Left lung (tissue), 4 donors: ENCODE measurements at regions not wholly inside any gene's neighbourhood (a gene's known extent, or its start where the extent isn't known, plus 50 kb on each side); places are given as distances from the start of the nearest gene placed in this dataset.

Experiments
- ATAC-seq: fragments of 200-7000 bp; cut with Tn5 transposase; one replicate; pipeline ENCODE4 v1.9.1; 2020; ENCODE audit warnings: moderate library complexity
- DNase-seq, 4 donors: peaks; one replicate each; pipeline ENCODE4 v3.0.0-alpha.2; 2013 to 2020
- H3K27ac ChIP-seq, 2 donors: fragments of 200-600 bp; sonication (generic) in 1 of 2; one replicate each; pipeline versions ENCODE4 v1.5.0 to v1.8.0; 2020 to 2021
- H3K27me3 ChIP-seq, 2 donors: fragments of 200-600 bp; sonication (generic) in 1 of 2; one replicate each; pipeline versions ENCODE4 v1.5.0 to v1.8.0; 2020 to 2021
- H3K36me3 ChIP-seq, 2 donors: fragments of 200-600 bp; sonication (generic) in 1 of 2; one replicate each; pipeline versions ENCODE4 v1.5.0 to v1.8.0; 2020 to 2021
- H3K4me1 ChIP-seq, 2 donors: fragments of 200-600 bp; one replicate each; pipeline ENCODE4 v1.8.0; 2021
- H3K4me3 ChIP-seq, 2 donors: fragments of 200-600 bp; sonication (generic) in 1 of 2; one replicate each; pipeline versions ENCODE4 v1.5.0 to v1.8.0; 2020 to 2021; ENCODE audit warnings: mild to moderate bottlenecking in 1 of 2
- H3K9me3 ChIP-seq, 2 donors: fragments of 200-600 bp; sonication (generic) in 1 of 2; one replicate each; pipeline versions ENCODE4 v1.5.0 to v1.8.0; 2020 to 2021
- intact Hi-C, 2 donors: fragments of 100-400 bp; cut with DNase I; formaldehyde crosslinking; loops; one replicate each; pipeline versions ENCODE4 v1.11.2 to v1.14.2; 2022
- TF ChIP-seq, protein P1 (sequence below), 2 donors: fragments of 200-600 bp; sonication (generic) in 1 of 2; IDR thresholded peaks; one replicate each; pipeline versions ENCODE4 v1.5.0 to v1.8.0; 2021; ENCODE audit warnings: antibody characterized with exemption in 2 of 2
- donor health status: DM: no; HTN: yes; CAD: no.
- donor health status: DM: no; HTN: no; CAD: no.

DNA sequence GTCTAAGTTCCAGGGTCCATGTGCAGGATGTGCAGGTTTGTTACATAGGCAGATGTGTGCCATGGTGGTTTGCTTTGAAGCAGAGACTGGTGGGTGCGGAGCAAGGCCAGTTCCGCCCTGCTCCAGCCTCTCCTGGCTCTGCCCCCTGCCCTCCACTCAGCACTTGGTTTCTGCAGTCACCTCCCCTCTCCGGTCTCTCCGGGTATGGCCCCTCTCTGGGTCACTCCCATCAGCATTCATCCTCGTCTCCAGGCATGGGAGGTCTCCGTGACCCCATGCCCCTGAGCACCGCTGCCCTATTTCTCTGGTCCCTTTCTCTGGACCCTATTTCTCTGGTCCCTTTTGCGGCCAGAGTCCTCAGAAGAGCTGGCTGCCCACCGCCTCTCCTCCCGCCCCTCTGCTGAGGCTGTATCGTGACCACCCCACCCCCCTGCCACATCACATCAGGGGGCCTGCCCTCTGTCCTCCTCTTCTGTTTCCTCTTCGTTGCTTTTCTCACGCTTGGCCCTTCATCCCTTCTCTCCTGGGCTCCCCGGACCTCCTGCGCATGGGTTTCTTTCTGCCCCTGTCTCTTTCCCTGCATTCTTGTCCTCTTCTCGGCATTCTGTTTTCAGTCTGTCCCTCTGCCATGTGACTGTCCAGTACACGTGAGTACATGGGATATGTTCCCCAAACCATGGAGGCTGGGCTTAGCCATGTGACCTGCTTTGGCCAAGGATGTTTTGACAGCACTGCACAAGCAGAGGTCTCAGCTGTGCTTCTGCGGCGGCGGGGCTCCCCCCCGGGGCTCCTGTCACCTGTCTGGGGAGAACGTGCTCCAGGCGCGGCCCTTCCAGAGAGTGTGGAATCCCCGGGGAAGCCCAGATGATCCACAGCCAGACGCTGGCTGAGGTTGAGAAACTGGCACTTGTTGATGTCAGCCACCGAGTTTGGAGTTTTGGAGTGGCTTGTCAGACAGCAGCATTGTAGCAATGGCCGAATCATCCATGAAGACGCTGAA lies 54.4 kb upstream of the C1orf174 start:
- Histone ChIP-seq H3K27me3 (peaks cover 0 to 72% of the 10 kb centered on the region in 2 donors), H3K36me3 (no peaks in the 10 kb centered on the region), H3K4me1 (no peaks in the 10 kb centered on the region), H3K27ac (no peak overlapping the region), H3K9me3 (no peaks in the 10 kb centered on the region), H3K4me3 (no peak overlapping the region)
- ATAC-seq = no peak
- intact Hi-C loops = no loop called here
- DNase-seq = no peak
- TF ChIP-seq, protein P1, sequence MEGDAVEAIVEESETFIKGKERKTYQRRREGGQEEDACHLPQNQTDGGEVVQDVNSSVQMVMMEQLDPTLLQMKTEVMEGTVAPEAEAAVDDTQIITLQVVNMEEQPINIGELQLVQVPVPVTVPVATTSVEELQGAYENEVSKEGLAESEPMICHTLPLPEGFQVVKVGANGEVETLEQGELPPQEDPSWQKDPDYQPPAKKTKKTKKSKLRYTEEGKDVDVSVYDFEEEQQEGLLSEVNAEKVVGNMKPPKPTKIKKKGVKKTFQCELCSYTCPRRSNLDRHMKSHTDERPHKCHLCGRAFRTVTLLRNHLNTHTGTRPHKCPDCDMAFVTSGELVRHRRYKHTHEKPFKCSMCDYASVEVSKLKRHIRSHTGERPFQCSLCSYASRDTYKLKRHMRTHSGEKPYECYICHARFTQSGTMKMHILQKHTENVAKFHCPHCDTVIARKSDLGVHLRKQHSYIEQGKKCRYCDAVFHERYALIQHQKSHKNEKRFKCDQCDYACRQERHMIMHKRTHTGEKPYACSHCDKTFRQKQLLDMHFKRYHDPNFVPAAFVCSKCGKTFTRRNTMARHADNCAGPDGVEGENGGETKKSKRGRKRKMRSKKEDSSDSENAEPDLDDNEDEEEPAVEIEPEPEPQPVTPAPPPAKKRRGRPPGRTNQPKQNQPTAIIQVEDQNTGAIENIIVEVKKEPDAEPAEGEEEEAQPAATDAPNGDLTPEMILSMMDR (IDR thresholded peaks at IDR 0.05) = no peak

DNA sequence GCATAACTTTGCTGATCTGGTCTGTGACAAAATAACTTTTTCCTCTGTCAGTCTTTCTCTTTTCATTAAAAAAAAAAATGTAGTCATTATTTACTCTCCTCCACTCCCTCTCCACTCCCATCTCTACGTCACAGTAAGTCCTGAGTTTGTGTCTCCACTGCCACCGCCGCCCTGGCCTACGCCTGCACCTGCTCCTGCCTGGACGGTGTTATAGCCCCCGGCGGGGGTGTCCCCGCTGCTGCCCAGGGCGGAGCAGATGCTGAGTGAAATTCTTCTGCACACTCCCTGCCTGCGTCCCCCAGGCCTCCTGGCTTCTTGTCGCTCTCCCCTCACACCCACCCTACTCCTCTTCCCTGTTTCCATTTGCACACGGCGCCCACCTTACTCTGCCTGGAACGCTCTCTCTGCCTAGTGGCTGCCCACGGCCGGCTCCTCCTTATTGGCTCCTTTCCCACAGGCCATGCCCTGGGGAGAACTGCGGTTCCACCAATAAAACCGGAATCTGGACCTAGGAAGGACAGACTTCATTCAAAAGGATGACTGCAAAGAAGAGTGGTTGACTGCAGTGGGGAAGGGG lies 55.2 kb upstream of the C1orf174 start:
- ATAC-seq = no peak
- intact Hi-C loops = no loop called here
- Histone ChIP-seq H3K27ac (no peak overlapping the region), H3K27me3 (peaks cover 0 to 72% of the 10 kb centered on the region in 2 donors), H3K36me3 (no peaks in the 10 kb centered on the region), H3K4me3 (no peak overlapping the region), H3K9me3 (no peaks in the 10 kb centered on the region), H3K4me1 (no peaks in the 10 kb centered on the region)
- TF ChIP-seq, protein P1 (IDR thresholded peaks at IDR 0.05) = no peak
- DNase-seq = no peak

DNA sequence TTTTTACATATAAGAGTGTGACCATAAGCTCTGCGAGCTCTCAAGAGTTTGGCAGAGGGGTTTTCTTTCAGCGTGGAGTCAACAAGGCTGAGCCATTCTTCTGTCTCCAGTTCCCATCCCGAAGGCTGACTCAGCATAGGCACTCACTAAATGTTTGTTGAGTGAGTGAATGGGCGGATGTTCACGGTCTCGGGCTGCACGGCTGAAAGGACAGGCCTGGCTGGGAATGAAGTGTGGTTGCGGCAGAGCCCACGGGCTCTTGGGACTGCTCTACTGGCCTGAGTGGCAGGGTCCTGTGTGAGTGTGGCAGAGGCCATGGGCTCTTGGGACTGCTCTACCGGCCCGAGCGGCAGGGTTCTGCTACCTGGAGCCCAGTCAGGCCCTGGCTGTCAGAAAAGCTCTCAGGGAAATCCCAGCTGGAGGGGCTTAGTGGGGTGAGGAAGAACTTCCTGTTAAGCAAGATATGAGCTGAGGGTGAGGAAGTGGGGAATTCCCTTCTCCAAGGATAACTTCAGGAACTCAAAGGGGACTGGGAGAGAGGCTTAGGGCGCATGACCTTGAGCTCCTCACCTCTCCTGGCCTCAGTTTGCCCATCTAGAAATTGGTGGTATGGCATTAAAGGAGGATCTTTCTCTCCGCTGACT lies 56.6 kb upstream of the C1orf174 start:
- Histone ChIP-seq H3K36me3 (no peaks in the 10 kb centered on the region), H3K4me3 (no peak overlapping the region), H3K4me1 (no peaks in the 10 kb centered on the region), H3K9me3 (no peaks in the 10 kb centered on the region), H3K27ac (no peak overlapping the region), H3K27me3 (peaks cover 0 to 66% of the 10 kb centered on the region in 2 donors)
- intact Hi-C loops = no loop called here
- TF ChIP-seq, protein P1 (IDR thresholded peaks at IDR 0.05) = no peak
- DNase-seq (no peak), ATAC-seq (peak; percentile 44)

DNA sequence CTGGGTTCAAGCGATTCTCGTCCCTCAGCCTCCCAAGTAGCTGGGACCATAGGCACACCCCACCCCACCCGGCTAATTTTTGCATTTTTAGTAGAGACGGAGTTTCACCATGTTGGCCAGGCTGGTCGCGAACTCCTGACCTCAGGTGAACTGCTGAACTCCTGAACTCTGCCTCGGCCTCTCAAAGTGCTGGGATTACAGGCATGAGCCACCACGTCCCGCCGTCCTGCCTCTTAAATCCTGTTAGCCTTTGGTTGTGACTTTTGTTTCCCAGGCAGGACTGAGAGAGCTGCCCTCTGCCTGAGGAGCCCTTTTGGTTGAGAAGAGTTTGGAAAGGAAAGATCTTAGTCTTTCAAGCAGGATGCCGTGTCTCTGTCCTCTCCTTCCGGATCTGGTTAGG lies 59.3 kb upstream of the C1orf174 start:
- no peak overlapping the region for H3K4me3 ChIP-seq
- no peaks in the 10 kb centered on the region for H3K9me3 ChIP-seq
- TF ChIP-seq, protein P1 (IDR thresholded peaks at IDR 0.05) = no peak
- ATAC-seq = no peak
- intact Hi-C loops = no loop called here
- no peaks in the 10 kb centered on the region for H3K36me3 ChIP-seq
- H3K4me1 ChIP-seq = no peaks in the 10 kb centered on the region
- DNase-seq = no peak
- H3K27ac ChIP-seq = no peak overlapping the region
- H3K27me3 ChIP-seq = peaks cover 0 to 39% of the 10 kb centered on the region in 2 donors

DNA sequence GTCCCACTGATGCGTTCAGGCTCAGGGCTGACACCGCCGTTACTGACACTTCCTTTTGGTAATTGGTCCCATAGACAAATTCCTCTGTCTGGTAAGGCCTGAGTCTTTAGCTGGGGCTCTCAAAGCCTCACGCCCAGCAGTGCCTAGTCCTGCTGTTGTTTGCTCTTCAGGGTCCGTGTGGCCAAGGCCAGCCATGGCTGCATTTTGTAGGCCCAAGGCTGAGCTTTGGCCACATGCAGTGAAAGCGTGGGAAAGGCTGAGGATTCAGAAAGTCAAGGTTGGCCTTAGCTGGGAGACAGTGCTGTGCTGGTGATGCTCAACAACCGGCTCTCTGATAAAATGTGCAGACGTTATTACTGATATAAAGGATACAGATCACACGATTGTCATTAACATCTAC lies 63.5 kb upstream of the C1orf174 start:
- DNase-seq (no peak), ATAC-seq (no peak)
- Histone ChIP-seq H3K27me3 (peaks cover 0 to 16% of the 10 kb centered on the region in 2 donors), H3K9me3 (peaks cover 0 to 7% of the 10 kb centered on the region in 2 donors), H3K27ac (no peak overlapping the region), H3K4me3 (no peak overlapping the region), H3K4me1 (no peaks in the 10 kb centered on the region), H3K36me3 (no peaks in the 10 kb centered on the region)
- intact Hi-C loops = no loop called here
- TF ChIP-seq, protein P1 (IDR thresholded peaks at IDR 0.05) = no peak
